ENCODE measurements at regions not wholly inside any gene's neighbourhood (a gene's known extent, or its start where the extent isn't known, plus 50 kb on each side); places are given as distances from the start of the nearest gene placed in this dataset.

DNA sequence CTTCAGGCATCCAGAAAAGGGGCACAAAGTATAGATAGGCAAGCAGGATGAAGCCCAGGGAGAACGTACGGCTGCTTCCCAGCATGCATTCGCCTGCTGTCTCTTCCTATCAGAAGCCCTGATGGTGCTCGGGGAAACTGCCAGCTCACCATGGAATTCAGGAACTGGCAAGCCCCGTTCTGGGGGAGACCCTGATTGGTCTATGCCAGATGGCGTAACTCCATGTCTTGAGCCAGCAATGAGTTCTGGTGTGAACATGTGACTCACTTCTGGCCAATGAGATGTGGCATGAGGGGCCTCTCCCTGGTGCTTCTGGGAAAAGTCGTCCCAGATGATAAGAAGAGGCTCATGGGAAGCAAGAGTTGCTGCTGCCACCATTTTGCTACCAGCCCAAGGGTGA, 270.8 kb downstream of the BCL11B start:
- DNase-seq: no peak

DNA sequence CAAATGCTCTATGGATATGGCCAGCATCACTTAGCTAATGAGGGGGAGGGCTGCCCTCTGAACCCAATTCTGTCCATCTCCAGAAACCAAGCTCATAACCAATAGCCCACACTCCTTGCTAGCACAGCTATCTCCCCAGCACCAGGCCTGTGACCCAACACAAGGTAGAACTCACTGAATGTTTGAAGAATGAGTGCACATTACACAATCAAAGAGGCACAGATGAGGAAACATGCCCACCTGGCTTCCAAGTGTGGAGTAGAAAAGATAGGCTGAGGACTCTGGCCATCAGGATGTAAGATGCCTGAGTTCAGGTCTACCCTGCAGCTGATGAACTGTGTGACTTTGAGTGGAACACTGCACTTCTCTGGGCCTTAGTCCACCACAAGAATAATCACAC, 268.4 kb downstream of the BCL11B start:
- DNase-seq: no peak

DNA sequence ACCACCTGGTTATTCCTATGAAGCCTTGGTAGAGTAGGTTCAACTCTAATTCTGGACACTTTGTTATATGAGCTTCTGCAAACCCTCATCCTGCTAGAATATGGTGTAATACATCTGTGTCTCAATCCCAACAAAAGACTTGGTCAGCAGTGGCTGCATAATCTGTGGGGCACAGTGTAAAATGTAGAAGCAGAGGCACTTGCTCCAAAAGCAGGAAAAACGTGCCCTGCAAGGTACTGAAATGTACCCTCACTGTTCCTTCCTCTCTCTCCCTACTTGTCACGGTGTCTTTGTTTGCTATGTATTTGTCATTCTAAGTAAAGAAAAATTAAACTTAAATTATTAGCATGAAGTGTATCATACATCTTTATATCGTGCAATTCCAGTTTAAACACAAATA, 267.9 kb downstream of the BCL11B start:
- DNase-seq: no peak

DNA sequence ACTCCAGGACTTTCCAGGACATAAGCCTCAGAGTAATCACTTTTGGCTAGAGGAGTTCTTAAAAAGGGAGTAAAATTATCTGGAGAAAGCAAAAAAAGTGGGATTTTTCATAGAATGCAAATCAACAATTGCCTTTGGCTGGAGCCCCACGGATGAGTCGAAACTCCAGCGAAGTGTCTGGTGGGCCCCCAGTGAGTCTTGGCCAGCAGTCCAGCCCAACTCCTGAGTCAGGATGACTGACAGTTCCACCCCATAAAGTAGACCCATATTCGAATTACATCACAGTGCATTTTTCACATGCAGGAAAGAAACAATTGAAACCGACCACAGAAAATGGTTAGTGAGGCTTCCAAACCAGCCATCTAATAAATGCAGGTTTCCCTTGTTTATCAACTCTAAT, 265.7 kb downstream of the BCL11B start:
- no peak for DNase-seq

DNA sequence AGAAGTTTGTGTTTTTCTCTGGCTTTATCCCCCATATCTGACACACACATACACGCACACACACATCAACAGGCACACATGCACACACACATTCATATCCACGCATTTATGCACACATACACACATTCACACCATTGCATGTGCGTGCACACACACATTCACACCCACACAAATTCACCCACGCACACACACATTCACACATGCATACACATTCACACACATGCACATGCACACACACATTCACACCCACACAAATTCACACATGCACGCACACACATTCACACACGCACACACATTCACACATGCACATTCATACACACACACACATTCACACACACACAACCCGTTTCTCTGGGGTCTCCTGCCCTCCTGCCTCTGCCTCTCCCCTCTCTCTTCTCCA, 264.2 kb downstream of the BCL11B start:
- no peak for DNase-seq

DNA sequence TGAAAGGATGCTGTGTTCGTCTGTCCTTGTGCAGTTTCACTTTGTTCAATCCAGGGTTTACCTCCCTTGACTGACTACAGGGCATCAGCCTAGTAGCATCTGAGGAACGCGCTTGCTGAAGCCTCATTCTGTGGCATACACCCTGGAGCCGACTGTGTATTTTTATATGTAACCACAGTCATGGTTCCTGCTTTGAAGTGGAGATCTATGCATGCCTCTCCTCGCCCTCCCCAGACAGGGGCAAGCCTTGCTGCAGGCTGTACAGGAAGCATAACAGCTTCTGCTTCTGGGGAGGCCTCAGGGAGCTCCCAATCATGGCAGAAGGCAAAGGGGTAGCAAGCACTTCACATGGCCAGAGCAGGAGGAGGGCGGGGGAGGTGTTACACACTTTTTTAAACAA, 262.1 kb downstream of the BCL11B start:
- DNase-seq: no peak

DNA sequence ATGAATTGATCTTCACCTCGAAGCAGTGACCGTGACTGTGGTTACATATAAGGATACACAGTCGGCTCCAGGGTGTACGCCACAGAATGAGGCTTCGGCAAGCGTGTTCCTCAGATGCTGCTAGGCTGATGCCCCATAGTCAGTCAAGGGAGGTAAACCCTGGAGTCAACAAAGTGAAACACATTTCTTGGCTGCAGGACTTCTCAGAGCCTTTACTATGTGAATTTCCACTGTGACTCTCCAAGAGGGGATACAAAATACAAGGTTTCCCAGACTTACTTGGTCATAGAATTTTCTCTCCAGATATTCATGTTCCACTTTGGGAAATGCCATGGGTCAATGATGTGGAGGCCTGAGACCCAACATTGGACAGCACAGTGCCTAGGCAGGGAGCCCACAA, 260.6 kb downstream of the BCL11B start:
- DNase-seq: no peak

DNA sequence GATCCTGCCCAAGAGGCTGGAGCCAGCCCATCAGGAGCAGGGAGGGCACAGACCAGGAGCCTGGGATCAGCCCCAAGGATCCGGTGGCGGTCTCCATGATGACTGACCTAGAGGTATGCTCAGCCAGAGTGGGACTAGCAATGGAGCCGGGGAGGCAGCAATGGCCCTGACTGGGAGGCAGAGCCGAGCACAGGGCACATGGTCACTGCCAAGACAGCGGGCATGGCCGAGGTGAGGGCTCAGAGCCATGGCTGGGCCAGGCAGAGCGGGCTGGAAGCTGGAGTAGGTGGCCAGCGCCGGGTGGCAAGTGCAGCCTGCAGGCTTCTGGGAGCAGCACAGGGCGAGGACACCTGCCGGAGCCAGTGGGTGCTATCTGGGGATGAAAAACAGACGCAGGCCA, 259.3 kb downstream of the BCL11B start:
- no peak for DNase-seq

DNA sequence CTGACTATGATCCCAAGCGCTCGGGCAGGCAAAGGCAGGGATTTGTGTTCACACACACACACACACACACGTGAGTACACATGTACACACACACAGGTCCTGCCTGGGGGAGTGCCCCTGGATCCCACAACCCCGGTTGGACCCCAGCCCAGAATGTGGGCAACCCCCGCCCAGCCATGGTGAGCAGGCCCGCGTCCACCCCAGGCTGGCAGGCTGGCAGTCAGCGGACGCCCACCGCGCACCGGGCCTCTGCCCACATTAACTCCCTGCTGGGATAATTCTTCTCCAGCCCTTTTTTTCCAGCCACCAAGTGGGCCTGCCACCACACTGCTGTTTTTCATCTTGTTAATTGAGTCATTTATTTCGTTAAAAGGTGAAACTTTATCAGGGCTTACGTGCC, 256.2 kb downstream of the BCL11B start:
- no peak for DNase-seq

DNA sequence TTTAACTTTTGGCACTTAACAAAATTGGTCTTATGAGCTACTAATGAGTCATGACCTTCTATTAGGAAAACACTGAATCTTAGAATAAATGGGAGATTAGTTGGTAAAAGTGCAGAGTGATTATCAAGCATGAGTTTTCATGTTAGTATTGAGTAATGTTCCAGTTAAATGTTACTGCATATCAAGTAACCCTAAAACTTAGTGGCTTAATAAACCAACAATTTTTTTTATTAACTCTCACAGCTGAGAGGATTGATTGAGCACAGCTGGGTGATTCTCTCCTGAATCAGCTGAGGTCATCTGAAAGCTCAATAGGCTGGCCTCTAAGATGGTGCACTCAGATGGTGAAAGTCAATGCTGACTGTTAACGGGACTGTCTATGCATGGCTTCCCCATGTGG, 248.6 kb downstream of the BCL11B start:
- DNase-seq: no peak

DNA sequence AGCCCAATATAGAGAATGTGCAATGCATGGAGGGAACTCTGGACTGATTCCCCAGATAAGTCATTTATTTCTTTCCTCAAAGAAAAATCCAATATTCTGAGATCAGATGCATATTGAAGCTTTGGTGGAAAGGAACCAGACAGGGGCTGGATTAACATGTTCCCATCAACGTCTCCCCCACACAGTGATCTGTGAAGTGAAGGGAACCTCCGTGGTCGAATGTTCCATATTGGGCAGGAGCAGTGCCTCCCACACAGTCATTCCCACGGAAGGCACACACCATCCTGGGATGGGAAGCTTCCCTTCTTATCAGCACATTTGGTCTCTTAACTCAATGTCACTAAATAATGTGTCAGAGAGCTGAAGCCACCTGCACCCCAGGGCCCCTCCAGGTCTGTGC, 247.1 kb downstream of the BCL11B start:
- no peak for DNase-seq

DNA sequence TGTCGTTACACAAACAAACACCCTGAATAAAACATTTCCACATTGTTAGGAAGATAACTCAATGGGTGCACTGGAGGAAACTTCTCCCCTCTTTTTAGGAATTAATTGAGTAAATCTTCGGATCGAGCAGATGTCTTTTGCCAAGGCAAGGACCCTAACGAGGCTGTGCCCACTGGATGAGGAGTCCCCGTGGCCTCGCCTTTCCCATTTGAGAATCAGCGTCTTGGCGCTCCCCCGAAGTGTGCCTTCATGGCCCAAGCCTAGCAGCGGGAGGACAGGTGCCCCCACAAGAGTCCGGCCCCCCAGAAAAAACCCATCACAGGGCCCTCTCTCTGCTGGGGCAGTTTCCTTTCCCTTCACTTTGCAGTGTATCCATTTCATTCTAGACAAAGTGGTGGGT, 246.6 kb downstream of the BCL11B start:
- no peak for DNase-seq

DNA sequence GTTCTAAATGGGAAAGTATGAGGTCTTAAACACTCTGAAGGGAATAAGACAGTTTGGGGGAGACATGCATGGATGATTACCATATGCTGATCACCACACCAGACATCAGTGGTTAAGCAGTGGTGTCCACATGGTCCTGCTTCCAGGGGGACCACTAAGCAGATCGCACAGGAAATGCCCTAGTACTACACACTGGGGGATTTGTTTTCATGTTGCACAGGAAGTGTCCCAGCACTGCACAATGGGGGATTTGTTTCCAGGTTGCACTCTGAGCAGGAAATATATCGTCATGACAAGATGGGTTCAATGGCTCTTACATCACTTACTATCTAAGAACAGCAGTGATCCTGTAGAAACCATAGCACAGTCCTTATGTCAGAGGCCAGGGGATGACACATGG, 245.5 kb downstream of the BCL11B start:
- no peak for DNase-seq

DNA sequence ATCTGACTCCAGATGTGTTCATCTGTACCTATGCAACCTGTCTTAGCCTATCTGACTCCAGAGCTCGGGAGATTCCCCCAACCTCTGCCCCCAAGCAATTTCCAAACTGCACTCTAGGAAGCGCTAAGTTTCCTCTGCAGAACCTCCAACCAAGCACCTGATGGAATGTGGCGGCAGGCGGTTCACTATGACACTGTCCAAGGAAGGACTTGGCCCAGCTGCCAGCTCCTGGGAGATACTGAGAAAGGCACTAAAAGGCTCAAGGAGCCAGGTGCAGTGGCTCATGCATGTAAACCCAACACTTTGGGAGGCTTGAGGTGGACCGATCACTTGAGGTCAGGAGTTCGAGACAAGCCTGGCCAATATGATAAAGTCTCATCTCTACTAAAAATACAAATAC, 244.0 kb downstream of the BCL11B start:
- no peak for DNase-seq

DNA sequence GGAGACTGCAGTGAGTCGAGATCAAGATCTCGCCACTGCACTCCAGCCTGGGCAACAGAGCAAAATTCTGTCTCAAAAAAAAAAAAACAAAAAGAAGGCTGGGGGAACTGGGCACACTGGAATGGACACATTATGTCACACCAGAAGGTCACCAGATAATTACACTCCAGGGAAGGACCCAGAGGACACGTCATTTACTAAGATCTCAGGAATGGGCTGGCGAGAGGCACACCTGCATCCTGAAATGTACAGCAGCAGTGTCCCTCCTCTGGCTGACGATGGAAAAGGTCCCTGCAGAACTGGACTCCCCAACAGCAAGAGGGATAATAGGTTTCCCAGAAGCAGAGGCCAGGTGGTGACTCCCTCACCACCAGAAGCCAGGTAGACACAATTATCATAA, 243.5 kb downstream of the BCL11B start:
- no peak for DNase-seq

DNA sequence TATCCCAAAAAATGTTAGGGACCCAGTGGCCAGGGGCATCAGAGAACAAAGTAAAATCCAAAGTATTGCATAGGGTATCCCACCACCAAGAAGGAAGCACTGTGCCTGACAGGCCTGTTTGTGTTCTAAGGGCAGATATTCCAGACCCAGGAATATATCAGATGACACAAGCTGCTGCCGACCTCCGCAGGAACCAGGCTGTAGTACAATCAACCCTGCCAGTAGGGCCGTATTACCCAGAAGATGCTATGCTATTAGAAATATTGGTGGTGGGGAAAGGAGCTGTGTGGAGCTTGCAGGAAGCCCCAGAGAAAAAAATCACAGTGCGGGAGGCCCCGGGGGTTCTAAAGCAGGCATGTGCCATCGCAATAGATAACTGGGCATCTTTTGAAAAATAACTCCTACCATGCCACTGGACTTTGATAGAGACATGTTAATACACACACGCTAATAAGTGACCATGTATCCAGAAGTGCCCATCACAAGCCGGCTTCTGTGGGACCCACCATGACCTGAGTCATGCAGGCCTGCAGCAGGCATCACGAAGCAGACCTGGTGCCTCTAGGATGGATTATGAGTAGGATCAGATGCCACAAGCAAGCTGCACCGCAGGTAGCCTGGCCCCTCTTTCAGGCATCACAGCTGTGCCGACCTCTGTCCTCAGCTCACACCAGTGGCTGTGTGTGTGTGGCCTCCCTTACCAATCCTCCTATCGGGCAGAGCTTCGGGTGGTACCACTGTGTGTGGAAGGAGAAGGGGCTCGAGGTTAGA, 242.7 kb downstream of the BCL11B start:
- no peak for DNase-seq

DNA sequence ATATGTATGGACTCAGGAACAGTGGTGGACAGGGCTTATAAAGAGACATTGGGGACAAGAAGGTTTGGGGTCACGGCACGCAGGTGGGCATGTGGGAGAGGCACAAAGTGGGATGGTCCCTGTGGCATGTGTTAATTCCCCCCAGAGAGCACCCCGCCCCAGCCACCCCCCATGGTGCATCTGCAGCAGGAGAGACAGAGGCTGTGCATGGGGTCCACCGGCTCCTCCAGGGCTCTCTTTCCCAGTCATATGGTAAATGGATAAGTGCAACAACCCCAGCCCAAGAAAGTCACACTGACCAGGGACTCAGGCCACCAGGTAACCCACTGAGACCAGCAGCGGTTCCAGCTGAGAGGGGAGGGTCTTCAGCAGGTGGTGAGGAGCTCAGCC, 242.1 kb downstream of the BCL11B start:
- no peak for DNase-seq

DNA sequence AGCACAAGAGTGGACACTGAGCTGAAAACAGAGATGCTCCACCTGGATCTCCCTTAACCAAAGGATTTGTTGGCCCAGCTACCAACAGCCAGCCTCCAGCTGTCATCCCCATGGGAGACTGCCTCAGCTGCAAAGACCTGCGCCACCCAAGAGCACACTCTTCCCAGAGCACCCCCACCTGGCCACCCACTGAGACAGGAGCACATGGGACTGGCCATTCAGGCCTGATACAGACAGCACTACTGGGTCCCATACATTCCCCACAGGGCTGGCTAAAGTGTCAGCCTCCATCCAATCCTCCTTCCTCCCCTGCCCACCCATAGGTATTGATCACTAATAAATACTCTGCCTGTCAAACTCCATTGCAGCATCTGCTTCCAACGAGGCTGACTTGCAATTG, 241.5 kb downstream of the BCL11B start:
- DNase-seq: no peak

DNA sequence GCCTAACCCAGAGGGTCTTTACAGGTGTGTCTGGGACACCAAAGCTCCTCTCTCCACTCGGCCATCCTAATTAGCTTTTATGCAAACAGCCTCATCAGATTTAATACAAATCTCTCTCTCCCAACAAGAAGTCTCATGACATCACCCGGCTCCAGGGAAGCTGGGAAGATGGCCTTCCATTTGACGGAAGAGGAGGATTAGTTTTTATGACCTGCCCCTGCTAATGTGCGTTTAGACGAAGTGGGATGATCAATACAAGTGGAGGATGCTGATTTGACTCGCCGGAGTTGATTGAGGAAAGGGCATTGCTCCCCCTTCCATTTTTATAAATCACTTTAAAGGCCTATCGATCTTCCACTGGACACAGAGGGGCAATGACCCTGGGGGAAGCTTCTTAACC, 239.2 kb downstream of the BCL11B start:
- DNase-seq: no peak

DNA sequence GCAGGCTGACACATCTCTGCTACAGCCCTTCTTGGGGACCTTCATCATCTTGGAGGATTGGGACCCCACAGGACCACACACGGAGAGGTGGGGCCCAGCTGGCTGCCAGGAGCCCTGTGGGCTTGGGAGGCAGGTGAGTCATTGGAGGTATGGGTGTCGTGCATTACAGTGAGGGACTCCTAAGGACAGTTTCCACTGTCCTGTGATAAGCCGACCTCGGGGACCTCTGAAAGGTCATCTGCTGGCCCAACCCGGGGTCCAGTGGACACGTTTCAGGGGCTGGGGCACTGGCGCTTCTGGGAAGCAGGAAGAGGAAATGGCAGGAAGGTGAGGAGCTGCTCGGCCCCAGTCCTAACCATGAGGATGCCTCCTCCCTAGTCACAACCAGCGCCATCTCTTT, 238.0 kb downstream of the BCL11B start:
- DNase-seq: no peak

DNA sequence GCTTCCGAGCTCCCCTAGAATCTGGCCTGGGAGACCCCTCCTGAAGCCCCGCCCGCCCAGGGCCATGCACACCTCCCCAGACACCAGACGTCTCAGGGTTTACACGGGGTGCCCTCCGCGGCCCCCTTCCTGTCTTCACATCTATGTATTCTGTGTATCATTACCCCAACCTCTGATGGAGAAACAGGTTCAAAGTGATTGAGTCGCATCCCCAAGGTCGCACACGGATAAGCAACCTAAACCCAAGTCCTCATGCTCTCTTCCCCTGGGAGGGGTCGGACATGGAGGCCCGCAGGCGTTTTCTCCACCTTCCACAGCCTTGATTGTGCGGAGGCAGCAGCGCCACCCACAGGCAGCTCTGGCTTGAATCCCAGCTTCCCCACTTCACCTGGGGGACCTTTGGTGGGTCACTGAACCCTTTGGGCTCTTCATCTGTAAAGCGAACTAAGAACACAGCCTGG, 237.3 kb downstream of the BCL11B start:
- no peak for DNase-seq

DNA sequence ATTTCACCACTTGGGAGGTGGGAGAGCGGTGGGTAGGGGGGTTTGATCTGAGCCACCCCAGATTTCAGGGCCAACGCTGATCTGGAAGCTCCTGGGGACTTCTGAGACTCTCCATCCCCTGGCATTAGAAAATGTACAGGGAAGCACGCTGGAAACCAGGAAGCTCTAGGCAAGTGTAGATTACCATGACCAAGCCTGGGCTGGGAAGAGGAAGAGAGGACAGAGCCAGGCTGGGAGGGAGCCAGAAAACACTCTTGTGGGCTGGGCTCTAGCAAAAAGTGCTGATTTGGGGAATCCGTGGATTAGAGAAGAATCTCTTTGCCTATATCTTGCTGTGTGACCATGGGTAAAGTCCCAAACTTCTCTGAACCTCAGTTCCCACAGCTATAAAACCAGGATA, 236.7 kb downstream of the BCL11B start:
- DNase-seq: no peak

DNA sequence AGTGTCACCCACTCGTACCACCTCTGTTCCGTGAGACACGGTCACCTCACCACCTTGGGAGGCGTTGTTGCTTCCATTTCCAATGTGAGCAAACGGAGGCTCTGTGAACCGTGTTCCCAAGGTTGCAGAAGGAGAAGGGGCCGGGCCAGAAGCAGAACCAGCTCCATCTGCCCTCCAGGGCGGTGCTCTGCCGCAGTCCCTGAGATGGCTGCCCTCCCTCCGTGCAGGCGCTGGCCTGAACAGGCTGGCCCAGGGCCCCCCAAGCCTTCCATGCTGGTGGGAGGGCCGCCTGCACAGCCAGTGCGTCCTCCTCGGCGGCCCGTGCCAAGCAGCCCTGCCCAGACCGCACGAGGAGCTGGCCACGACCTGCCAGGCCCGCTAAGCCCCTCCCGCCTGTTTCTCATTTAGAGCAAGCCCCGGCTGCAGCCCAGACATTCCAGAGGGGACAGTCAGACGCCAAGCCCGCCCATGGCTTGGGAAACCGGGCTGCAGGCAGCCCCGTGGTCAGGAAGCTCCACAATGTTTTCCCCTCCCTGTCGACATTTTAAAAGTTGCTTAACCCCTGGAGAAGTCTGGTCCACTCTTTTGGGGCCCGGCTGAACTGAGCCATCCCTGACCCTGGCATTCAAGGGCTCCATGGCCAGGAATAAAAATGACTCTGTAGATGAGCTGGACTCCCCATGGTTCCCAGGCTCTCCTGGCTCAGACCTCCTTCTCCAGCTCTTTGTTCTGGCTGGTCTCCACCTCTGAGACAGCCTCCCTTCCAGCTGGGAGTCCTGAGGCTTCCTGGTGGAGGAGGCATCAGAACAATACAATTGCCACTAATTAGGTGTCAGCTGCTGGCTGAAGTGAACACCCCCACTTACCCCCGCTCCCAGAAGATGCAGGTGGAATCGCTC, 236.0 kb downstream of the BCL11B start:
- no peak for DNase-seq

DNA sequence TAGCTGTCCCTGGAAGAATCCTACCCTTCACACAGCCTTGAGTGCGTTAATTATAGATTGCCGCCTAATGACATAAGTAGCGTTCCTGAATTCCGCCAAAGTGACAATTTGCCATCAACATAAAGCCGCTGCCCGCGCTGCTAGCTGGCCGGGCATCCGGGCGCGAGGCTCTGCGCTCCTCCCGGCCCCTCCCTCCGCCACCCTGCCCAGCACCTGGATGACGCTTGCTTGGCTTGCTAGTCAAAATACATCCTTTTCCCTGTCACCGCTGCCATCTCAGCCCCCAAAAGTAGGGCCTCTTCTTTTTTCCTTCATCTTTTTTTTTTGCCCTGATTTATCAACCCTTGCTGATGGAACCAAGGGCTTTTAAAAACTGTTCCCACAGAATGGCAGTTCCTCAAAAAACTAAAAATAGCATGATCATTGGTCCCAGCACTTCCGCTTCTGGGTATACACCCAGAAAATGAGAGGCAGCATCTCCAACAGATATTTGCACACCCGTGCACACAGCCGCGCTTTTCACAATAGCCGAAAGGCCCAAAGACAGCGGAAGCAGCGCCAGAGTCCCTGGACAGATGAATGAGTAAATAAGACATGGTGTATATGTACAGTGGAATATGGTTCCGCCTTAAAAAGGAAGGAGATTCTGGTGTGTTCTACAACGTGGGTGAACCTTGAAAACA, 235.2 kb downstream of the BCL11B start:
- no peak for DNase-seq
